Forelimb muscle (tissue), 1 donor: ENCODE measurements at regions not wholly inside any gene's neighbourhood (a gene's known extent, or its start where the extent isn't known, plus 50 kb on each side); places are given as distances from the start of the nearest gene placed in this dataset.

Source experiments
- DNase-seq: peaks from one replicate; pipeline ENCODE4 v3.0.0-alpha.2; 2013; ENCODE audit warnings: low read depth

DNA sequence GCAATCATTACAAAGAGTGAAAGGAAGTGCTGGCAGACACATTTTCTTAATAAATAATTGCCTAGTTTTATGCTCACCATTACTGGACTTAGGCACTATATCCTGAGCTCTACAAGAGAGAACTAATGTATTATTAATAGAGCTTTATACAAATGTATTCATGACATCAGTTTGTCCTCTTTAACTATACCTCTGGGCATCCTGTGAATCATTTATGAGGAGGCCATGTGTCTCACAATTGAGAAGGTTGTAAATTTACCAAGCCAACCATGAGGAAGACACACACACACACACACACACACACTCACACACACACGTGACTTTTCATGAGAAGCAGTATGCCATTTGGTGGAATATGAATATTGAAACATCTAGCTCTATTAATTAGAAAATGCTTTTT is 728.2 kb downstream of the ARAP2 start:
- DNase-seq, result no peak

DNA sequence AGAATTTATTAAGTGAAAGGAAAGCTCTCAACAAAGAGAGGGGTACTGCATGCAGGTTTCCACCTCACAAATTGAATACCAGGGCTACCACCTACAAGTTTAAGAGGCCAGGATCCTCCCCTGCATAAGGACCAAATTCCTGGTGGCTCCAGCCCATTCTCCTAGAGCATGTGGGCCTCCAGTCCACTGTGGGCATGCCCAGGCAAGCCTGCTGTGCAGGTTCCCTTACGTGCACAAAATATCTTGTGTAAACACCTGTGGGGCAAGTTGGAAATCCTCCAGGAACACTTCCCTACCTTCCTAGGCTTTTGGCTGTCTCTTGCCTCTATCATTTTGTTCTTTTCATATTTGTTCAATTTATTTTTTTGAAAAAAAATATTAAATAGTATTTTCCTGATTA is 724.3 kb downstream of the ARAP2 start:
- DNase-seq, result no peak

DNA sequence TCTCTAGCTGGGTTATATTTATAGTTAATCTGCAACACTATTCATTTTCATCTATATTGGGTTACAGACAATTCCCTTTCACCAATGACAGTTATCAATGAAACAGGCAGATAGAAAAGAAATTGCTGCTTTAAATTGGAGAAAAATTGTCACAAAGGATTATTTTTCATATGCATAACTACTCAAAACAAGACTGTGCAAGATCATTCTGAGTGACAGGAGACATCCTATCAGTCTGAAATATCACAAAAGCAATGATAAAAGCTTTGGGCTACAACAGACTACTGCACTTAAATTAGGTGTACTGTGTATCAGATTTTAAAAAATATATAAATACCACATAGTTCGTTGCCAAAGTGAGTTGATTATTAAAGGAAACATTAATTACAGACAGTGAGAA is 722.6 kb downstream of the ARAP2 start:
- no peak for DNase-seq

DNA sequence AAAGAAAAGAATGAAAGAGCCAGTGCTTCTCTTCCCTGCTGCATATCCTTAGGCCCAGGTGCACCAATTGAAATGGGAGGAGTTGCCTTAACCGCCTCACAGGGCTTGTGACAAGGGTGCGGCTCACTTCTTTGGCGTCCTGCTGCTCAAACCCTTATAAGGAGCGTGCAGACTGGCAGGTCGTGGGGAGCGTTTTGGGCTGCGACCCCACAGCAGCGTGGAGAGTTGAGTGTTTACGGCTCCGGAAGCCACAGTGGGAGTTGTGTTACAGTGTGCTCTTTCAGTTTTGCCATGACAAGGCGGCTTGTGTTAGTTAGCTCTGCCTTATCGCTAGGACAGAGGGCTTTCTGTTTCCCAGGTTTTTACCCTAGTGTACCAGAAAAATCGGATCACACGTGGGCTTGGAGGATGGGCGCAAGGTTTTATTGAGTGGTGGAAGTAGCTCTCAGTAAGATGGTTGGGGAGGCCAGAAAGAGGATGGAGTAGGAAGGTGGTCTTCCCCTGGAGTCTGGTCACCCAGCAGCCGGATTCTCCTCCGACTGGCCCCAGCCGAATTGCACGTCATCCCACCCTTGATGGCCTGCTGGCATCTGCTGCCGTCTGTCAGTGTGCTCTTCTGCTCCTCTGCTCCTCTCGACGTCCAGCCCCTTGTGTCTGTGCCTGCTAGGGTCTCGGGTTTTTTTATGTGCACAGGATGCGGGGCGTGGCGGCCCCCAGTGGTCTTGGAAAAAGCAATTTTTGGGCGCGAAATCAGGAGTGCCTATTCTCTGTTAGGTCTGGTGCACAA is 718.9 kb downstream of the ARAP2 start:
- no peak for DNase-seq

DNA sequence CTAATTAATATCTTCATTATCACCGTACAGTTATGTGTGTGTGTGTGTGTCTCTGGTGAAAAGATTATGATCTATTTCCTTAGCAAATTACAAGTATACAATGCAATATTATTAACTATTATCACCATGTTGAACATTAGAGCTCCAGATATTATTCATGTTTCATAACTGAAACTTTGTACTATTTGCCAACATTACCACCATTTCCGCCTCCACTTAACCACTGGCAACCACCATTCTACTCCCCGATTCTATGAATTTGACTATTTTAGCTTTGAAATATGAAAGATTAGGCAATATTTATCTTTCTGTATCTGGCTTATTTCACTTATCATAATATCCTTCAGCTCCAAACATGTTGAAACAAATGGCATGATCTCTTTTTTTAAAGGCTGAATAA is 717.9 kb downstream of the ARAP2 start:
- no peak for DNase-seq

DNA sequence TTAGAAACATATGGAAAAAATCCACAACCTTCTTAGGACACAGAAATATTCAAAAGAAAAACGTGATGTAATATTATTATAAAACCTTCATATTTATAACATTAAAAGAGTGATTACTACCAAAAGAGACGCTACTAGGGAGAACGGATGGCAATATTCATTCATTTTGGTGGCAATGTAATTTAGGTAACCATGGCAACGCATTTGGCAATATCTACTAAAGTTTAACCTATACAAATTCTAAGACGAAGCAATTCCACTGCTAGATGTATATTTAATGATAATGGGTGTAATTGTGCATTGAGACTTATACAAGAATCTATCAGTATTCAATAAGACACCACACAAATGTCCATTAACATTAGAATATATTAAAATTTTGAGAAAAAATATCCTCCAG is 709.4 kb downstream of the ARAP2 start:
- DNase-seq, result no peak

DNA sequence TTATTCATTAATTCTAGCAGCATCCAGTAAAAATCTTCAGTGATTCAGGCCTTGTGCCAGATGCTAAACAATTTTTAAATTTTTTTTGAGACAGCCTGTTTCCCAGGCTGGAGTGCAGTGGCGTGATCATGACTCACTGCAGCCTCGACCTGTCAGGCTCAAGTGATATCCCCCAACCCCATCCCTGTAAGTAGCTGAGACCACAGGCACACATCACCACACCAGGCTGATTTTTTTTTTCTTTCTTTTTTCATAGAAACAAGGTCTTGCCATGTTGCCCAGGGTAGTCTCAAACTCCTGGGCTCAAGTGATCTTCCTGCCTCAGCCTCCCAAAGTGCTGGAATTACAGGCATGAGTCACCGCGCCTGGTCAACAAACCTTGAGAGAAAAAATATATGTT is 705.5 kb downstream of the ARAP2 start:
- DNase-seq, result no peak

DNA sequence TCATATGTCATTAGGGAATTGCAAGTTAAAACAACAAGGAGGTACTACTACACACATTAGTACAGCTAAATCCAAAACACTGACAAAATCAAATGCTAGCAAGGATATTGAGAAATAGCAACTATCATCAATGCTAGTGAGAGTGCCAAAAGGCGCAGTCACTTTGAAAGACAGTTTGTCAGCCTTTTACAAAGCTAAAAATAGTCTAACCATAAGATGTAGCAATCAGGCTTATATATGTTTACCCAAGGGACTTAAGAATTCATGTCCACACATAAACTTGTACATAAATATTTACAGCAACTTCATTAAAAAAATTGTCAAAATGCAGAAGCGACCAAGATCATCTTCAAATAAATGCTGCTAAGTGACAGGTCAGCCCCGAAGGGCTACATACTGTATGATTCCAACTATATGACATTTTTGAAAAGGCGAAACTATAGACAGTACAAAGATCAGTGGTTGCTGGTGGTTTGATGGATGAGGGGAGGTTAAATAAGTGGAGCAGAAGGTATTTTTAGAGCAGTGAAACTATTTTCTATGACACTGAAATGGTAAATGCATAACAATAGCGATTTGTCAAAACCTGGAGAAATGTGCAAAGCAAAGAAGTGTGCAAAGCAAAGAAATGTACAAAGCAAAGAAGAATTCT is 704.8 kb downstream of the ARAP2 start:
- no peak for DNase-seq

DNA sequence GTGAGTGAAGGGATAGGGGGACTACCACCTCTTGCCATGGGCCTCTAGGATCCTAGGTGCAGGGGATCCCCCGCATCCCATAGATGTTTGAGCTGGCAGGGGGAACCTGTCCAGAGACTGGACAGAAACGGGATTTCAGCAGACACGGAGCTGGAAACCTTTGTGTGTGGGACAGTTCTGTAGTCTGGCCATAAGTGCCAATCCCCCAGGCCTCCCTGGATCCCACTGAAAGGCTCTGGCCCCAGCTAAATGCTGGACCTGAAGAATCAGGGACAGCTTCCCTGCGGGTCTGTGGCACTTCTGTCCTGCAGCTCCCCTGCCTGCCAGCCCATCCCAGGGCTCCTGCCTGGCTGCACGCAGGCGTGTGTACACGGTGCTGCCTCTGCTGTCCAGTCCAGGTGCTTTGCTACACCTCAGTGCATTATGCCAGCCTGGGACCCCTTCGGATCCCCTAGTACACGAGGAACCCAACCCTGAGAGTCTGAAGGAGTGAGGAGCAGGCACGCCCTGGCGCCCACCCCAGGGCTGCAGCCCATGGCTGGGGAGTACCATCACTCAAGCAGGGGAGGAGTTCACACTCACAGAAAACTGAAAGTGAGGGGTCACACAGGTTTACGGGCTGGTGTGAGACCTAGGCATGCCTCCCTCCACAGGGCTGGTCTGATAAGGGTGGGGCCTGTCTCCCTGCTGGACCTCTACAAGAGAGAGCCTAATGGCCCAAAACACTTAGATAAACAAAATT is 703.0 kb downstream of the ARAP2 start:
- no peak for DNase-seq

DNA sequence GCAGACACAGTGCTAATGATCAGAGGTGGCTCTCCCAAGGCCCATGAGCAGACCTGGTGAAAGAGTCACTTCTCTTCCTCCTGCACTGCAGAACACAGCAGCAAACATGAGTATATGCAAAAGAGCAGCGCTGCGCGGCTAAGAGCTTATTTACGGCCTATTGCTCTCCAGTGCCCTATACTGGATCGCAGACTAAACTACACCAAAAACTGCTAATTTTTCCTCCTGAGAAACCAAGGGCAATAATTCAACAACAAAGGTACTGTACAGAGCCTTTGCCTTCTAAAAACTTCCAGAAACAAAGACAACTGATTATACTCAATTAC is 702.5 kb downstream of the ARAP2 start:
- no peak for DNase-seq

DNA sequence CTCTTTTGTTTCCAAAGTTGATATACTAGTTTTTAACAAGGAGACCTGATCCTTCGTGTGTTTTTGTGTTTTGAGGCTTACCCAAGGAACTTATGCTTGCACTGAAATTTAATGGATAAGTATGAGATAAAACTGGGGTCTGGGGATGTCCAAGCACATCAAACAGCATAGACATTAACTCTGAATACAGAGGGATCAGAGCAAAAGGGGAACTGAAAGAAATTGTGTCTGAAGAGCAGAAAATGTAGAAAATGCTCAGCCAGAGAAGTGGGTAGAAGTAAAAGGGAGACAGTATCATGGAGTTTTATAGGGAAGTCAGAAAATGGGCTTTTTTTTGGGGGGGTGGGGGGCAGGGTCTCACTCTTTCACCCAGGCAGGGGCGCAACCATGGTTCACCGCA is 695.4 kb downstream of the ARAP2 start:
- no peak for DNase-seq

DNA sequence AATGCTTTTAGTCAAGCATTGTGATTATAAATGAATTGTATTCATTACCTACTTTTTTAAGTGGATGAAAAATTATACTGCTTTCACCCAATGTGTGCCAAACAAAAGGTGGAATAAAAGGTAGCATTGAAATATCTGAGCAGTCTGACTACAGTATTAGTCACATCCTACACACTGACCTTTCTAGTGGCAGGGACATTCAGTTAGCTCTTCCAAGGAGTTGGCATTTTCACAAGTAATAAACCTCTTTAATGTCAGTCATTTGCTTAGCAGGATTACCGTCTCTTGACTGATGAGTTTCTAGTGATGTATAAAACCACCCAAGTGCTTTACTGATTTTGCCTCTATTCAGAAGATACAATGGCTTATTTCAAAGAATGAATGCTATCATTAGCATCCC is 687.9 kb downstream of the ARAP2 start:
- DNase-seq, result no peak

DNA sequence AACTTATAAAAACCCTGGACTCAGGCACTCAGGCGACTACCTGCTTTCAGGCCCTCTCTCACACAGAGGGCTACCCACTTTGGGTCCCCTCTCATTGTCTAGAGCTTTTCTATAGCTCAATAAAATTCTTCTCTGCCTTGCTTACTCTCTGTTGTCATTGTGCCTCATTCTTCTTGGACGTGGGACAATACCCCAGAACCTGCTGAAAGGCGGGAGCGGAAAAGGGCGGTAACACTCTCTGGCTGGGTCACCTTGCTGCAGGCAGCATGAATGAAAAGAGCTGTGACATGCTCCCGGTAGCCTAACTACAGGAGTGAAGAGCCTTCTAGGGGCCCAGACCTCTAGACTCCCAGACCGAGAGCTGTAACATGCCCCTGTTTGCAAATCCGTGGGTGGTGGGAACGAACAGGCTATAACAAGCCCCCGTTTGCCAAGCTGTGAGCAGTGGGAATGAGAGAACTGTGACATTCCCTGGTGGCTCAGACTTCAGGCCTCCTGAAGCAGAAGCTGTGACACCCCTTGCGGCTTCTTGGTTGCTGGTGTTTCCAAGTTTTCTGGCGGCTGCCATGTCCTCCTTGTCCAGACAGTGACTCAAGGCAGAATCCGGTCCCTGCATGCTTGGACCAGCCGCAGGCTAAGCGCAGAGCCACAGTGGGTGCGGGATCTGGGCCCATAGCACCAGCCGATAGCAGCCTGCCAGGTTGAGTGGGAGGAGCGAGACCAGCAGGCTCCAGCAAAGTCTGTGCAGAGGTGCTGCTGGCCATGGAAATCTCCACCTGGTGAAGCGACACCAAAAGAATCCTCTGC is 684.6 kb downstream of the ARAP2 start:
- no peak for DNase-seq

DNA sequence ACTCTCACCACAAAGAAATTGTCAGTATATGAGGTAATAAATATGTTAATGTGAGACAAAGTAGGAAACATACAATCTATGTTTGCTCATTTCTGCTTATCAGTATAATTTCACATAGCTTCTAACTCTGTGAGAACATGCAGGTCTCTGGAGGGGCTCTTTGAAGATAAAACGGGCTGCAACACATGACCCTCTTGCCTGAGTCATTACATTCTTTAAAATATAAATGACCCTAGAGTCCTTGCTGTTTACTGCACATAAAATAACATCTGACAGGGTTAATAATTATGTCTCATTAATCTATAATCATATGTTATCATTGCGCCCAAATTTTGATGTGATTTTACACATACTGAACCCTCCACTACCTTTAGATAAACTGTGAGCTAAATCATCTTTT is 681.5 kb downstream of the ARAP2 start:
- no peak for DNase-seq

DNA sequence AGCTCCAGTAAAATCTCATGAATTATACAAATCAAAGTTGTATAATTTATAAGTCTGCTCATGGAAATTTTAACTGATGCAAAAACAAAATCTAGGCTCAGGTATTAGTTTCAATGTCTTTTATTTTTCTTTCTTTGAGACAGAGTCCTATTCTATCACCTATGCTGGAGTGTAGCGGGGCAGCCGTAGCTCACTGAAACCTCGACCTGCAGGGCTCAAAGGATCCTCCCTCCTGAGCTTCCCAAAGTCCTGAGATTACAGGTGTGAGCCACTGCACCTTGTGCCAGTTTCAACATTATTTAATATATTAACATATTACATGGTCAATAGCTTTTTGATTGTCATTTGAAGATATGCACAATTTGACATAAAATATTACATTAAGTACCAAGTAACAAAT is 678.7 kb downstream of the ARAP2 start:
- DNase-seq, result no peak

DNA sequence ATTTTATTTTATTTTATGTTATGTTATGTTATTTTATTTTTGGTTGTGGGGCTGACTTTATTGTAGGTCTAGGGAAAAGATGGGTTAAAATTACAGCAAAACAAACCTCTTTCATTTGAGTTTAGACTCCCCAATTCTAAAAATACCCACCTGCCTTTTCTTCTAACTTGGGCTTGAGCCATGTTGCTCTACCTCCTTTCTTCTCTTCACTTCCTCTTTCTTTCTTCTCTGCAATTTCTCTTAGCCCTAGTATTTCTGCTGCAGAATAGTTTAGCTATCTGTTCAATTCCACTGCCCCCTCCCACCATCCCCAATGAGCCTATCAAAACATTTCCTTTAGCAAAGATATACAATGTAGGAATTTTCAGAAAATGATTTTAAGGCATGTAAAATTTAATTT is 653.3 kb downstream of the ARAP2 start:
- DNase-seq, result no peak

DNA sequence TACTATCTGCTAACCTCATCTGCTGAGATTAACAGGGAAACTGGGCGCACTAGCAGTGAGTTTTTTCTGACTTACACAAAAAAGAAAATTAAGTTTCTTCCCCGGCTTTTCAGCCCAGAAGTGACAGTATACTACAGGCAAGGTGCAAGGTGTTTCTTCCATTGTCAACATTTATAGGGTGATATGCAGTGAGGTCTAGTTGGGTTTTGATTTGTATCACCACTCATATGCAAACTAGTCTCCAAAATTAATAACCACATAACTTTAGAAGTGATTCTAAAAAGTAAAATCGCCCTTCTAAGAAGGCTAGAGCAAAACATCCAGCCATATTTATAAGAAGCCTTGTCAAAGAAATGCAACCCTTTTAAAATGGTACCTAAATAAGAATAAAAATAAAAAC is 640.1 kb downstream of the ARAP2 start:
- DNase-seq, result no peak

DNA sequence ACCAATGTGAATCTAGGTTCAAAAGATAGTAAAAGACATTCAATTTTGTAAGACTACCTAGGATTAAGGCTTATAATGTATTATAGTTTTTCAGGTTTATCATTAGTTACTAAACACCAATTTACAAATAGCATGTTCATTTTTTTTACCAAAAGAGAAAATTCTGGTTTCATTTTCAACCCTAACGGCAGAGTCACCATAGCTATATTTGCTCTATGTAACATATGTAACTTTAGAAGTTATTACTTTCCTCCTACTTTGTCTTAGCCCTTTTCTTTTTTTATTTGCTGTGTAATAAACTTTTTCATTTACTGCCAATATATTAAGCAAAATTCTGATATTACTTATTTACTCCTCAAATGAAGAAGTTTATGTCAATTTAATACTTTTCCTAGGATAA is 639.6 kb downstream of the ARAP2 start:
- no peak for DNase-seq

DNA sequence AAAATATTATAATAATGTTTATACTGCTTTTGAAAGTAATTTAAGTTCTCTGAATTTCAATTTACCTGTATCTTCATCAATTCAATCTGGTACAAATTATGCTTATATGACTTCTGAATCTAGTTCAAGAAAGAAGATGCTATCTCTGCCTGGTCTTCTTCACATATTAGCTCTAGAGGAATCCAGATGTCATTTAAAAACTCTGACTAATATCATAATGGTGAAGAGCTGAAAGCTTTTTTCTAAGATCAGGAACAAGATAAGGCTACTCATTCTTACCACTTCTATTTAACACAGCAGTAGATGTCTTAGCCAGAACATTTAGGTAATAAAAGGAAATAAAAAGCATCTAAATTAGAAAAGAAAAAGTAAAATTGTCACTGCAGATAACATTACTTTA is 636.1 kb downstream of the ARAP2 start:
- DNase-seq, result no peak

DNA sequence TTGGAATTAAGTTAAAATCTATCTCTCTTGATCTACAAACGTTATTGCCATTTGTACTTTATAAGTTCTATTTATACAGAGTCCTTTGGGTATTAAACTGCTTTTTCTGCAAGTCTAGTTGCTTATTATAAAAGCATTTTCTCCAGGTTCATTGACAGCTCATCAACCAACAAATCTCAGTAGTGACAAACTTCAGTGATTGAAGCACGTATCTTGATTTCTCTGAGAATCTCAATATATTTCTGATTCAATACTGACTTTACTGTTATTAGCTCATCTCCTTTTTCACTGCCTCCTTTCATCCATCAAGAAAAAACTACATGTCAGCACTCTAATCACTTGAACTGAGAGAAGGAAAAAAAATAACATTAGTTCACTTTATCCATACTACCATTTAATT is 630.2 kb downstream of the ARAP2 start:
- DNase-seq, result no peak

DNA sequence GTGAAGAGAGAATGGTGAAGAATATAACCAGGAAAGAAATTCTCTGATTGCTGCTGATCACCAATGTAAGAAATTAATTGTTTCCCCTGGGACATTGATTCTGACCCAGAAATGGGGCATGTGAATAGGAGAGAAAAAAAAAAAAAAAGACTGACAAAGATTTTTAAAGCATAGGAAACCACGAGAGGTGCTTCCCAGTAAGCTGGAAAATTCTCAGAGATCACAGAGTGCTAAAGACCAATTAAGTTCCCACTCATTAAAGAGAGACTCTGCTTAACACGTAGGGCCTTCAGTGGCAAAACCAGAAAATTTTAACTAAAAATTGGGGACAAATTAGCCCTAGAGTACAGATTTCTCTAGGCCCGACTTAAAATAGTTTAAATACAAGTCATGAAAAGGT is 604.4 kb downstream of the ARAP2 start:
- DNase-seq, result no peak

DNA sequence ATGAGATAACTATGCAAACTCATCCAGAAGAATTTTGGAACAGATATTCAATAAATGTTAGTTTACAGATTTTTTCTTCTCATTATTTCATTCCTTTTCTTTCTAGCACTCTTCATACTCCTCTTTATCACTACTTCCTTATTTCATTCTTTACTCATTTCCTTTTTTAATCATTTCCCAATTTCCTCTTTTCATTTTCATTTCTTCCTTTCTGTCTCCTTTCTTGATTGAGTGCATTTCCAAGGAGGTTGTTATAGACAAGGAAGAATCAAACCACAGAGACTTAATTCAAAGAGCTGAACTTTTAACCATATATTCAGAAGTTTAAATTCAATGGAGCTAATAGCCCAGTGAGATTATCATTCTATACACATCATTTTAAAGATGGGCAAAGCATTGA is 600.7 kb downstream of the ARAP2 start:
- DNase-seq, result no peak
